Spleen (tissue), 7 donors: ENCODE measurements at regions not wholly inside any gene's neighbourhood (a gene's known extent, or its start where the extent isn't known, plus 50 kb on each side); places are given as distances from the start of the nearest gene placed in this dataset.
"Not testable (repeated sequence)": the region's sequence is repeated elsewhere in the genome, so short reads cannot be mapped to it uniquely, and the experiment has no call there.

Experiments used
- CTCF ChIP-seq, 11 experiments: fragments of 200-600 bp in 7 of 11; fragments of 450-650 bp in 4 of 11; sonication (generic) in 4 of 11; IDR thresholded peaks in 8 of 11; conservative IDR thresholded peaks in 3 of 11; 1 replicate in 7 of 11; 2 replicates in 4 of 11; pipeline versions ENCODE4 v1.4.0 to v1.8.0; 2016 to 2021; ENCODE audit warnings: antibody characterized with exemption in 11 of 11, inconsistent platforms in 4 of 11, mild to moderate bottlenecking in 1 of 11
- POLR2AphosphoS5 ChIP-seq, 3 donors: sonication (generic); formaldehyde crosslinking; IDR thresholded peaks; one replicate each; pipeline ENCODE4 v1.5.1; 2017; ENCODE audit warnings: antibody characterized with exemption in 3 of 3
- donor health status: DM: no; HTN: no; CAD: no; lungs with moderate emphysema.
- donor health status: DM: no; HTN: no; CAD: no.
- donor health status: DM: no; HTN: no; CAD: no.

GRCh38 chr5:93682471-93683404 is 58.7 kb downstream of the POU5F2 start:
- not testable (repeated sequence) for TF ChIP-seq CTCF (IDR thresholded peaks at IDR 0.05 in 8 of 11, conservative IDR thresholded peaks at IDR 0.05 in 3 of 11); POLR2AphosphoS5 (IDR thresholded peaks at IDR 0.05)
